A673 (cell line): ENCODE measurements at regions not wholly inside any gene's neighbourhood (a gene's known extent, or its start where the extent isn't known, plus 50 kb on each side); places are given as distances from the start of the nearest gene placed in this dataset.

ENCODE experiments used
- CTCF ChIP-seq: fragments of 300-800, 200-600 bp; sonication (generic); conservative IDR thresholded peaks from 2 replicates; pipeline ENCODE4 v1.5.1; 2017; ENCODE audit warnings: low read depth, mild to moderate bottlenecking, antibody characterized with exemption, low read length, moderate library complexity, mixed read lengths
- EZH2 ChIP-seq: fragments of 200-600 bp; sonication (generic); IDR thresholded peaks from 2 replicates; pipeline ENCODE4 v1.6.1; 2017; ENCODE audit warnings: borderline replicate concordance, low read depth, mild to moderate bottlenecking, mixed read lengths, antibody characterized with exemption, low read length; ENCODE audit not compliant: poor library complexity, severe bottlenecking

GRCh38 chr19:32150605-32151004 is 194.8 kb upstream of the ZNF507 start:
- no peak for TF ChIP-seq CTCF
- TF ChIP-seq EZH2, result no peak
